Chondrocyte (in vitro differentiated cells): ENCODE measurements at regions not wholly inside any gene's neighbourhood (a gene's known extent, or its start where the extent isn't known, plus 50 kb on each side); places are given as distances from the start of the nearest gene placed in this dataset.
"Not testable (repeated sequence)": the region's sequence is repeated elsewhere in the genome, so short reads cannot be mapped to it uniquely, and the experiment has no call there.

Experiments used
- DNase-seq: peaks from one replicate; pipeline ENCODE4 v3.0.0; 2021; ENCODE audit warnings: mixed read lengths, low spot score
- H3K27ac Mint-ChIP-seq: one replicate; pipeline ENCODE4 v1.8.0; 2021; ENCODE audit warnings: mild to moderate bottlenecking, moderate library complexity, mixed read lengths; ENCODE audit not compliant: unreplicated experiment
- H3K27me3 Mint-ChIP-seq: 2 replicates; pipeline ENCODE4 v1.8.0; 2021; ENCODE audit warnings: low read depth, mixed read lengths
- H3K36me3 Mint-ChIP-seq: 2 replicates; pipeline ENCODE4 v1.8.0; 2021; ENCODE audit warnings: low read depth, mixed read lengths
- H3K4me1 Mint-ChIP-seq: 2 replicates; pipeline ENCODE4 v1.8.0; 2021; ENCODE audit warnings: low read depth, mild to moderate bottlenecking, mixed read lengths
- H3K4me3 Mint-ChIP-seq: one replicate; pipeline ENCODE4 v1.8.0; 2021; ENCODE audit warnings: mild to moderate bottlenecking, moderate library complexity, mixed read lengths; ENCODE audit not compliant: unreplicated experiment
- H3K9me3 Mint-ChIP-seq: 2 replicates; pipeline ENCODE4 v1.8.0; 2021; ENCODE audit warnings: low read depth, mixed read lengths
- CTCF ChIP-seq: fragments of 200-600 bp; sonication (generic); IDR thresholded peaks from 2 replicates; pipeline ENCODE4 v1.5.0; 2021; ENCODE audit warnings: antibody characterized with exemption, mild to moderate bottlenecking, moderate library complexity

GRCh38 chrX:113512700-113513395 lies 672.2 kb upstream of the AMOT start:
- DNase-seq, result no peak
- no peak for TF ChIP-seq CTCF
- no peaks in the 10 kb centered on the region for H3K36me3 Mint-ChIP-seq
- H3K4me3 Mint-ChIP-seq, result no peak overlapping the region
- no peak overlapping the region for H3K27ac Mint-ChIP-seq
- H3K9me3 Mint-ChIP-seq, result no peaks in the 10 kb centered on the region
- H3K27me3 Mint-ChIP-seq, result no peaks in the 10 kb centered on the region
- peaks cover 23% of the 10 kb centered on the region for H3K4me1 Mint-ChIP-seq

- DNase-seq, result no peak
- Mint-ChIP-seq H3K4me3 (no peak overlapping the region), H3K4me1 (peaks cover 23% of the 10 kb centered on the region), H3K27ac (no peak overlapping the region), H3K9me3 (no peaks in the 10 kb centered on the region), H3K27me3 (no peaks in the 10 kb centered on the region), H3K36me3 (no peaks in the 10 kb centered on the region)
- no peak for TF ChIP-seq CTCF
Measured at GRCh38 chrX:113510586-113510985, 670.0 kb upstream of the AMOT start.

GRCh38 chrX:113492895-113493294 lies 652.3 kb upstream of the AMOT start:
- Mint-ChIP-seq H3K4me1 (no peaks in the 10 kb centered on the region), H3K9me3 (no peaks in the 10 kb centered on the region), H3K27me3 (no peaks in the 10 kb centered on the region), H3K36me3 (no peaks in the 10 kb centered on the region), H3K27ac (no peak overlapping the region), H3K4me3 (no peak overlapping the region)
- no peak for DNase-seq
- TF ChIP-seq CTCF, result no peak

DNA sequence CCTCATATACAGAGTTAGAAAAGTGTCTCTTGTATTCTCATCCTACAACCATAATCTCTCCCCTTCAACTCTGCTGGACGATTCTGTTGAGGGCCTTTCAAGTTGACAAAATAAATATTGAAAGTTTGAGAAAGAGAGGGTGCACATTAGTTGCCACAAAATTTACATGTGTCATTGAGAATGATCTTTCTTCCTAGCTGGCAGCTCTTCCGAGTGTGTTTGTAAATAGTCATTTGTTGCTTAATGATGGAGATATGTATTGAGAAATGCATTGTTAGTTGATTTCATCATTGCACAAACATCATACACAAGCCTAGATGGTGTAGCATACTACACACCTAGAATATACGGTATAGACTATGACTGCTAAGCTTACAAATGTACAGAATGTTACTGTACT lies 632.8 kb upstream of the AMOT start:
- no peaks in the 10 kb centered on the region for H3K36me3 Mint-ChIP-seq
- H3K4me3 Mint-ChIP-seq, result no peak overlapping the region
- peaks cover 10% of the 10 kb centered on the region for H3K27me3 Mint-ChIP-seq
- peaks cover 8% of the 10 kb centered on the region for H3K9me3 Mint-ChIP-seq
- H3K4me1 Mint-ChIP-seq, result no peaks in the 10 kb centered on the region
- no peak for DNase-seq
- no peak overlapping the region for H3K27ac Mint-ChIP-seq
- no peak for TF ChIP-seq CTCF

DNA sequence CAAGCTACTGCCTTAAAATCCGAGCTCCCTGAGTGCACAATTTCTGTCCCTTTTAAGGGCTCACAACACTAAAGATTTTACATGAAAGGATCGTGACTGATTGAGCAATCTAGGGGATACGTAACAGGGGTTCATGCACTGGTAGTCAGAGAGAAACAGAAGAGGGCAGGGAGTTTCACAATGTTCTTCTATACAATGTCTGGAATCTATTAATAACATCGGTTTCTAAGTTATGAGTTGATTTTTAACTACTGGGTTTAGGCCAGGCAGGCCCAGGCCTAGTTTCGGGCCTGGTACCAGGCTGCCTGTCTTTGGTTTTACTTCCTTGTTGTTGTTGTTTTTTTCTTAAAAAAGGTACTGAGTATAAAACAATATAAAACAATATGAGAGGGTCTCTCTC lies 632.4 kb upstream of the AMOT start:
- not testable (repeated sequence) for H3K4me3 Mint-ChIP-seq, H3K36me3 Mint-ChIP-seq, H3K9me3 Mint-ChIP-seq, H3K4me1 Mint-ChIP-seq, H3K27ac Mint-ChIP-seq, DNase-seq
- peaks cover 10% of the 10 kb centered on the region for H3K27me3 Mint-ChIP-seq

DNA sequence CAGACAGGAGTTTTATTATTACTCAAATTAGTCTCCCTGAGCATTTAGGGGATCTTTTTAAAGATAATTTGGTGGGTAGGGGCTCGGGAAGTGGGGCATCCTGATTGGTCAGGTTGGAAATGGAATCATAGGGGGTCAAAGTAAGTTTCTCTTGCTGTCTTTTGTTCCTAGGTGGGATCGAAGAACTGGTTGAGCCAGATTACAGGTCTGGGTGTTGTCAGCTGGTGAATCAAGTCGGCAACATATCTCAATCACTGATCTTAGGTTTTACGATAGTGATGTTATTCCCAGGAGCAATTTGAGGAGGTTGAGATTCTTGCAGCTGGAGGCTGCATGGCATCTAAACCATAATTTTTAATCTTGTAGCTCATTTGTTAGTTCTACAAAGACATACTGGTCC lies 629.5 kb upstream of the AMOT start:
- Mint-ChIP-seq H3K27ac (no peak overlapping the region), H3K9me3 (no peaks in the 10 kb centered on the region), H3K4me1 (no peaks in the 10 kb centered on the region), H3K27me3 (peaks cover 12% of the 10 kb centered on the region), H3K36me3 (no peaks in the 10 kb centered on the region), H3K4me3 (no peak overlapping the region)
- no peak for TF ChIP-seq CTCF
- DNase-seq, result no peak
